HEK293T (cell line): ENCODE measurements at regions not wholly inside any gene's neighbourhood (a gene's known extent, or its start where the extent isn't known, plus 50 kb on each side); places are given as distances from the start of the nearest gene placed in this dataset.

Experiments
- CTCF ChIA-PET: fragments of 350-600 bp; formaldehyde crosslinking; extraction: SDS; loops from one replicate; lab custom pipeline; 2021; ENCODE audit warnings: antibody characterized with exemption, inconsistent platforms; lab: Yijun Ruan, JAX
- POLR2A ChIA-PET: fragments of 350-600 bp; formaldehyde crosslinking; extraction: SDS; loops from one replicate; lab custom pipeline; 2020; ENCODE audit warnings: antibody characterized with exemption, inconsistent platforms; lab: Yijun Ruan, JAX
- DNase-seq: peaks from one replicate; pipeline ENCODE4 v3.0.0; 2012; ENCODE audit warnings: mixed read lengths; ENCODE audit errors: extremely low spot score
- ARNT ChIP-seq: fragments of 450-650 bp; IDR thresholded peaks from 2 replicates; pipeline ENCODE4 v1.6.1; 2017; ENCODE audit warnings: mild to moderate bottlenecking
- BHLHE40 ChIP-seq: fragments of 450-650 bp; IDR thresholded peaks from 2 replicates; pipeline ENCODE4 v1.6.1; 2016; ENCODE audit warnings: mild to moderate bottlenecking, moderate library complexity, borderline replicate concordance
- CTBP1 ChIP-seq: fragments of 450-650 bp; IDR thresholded peaks from 2 replicates; pipeline ENCODE4 v1.6.1; 2016; ENCODE audit warnings: borderline replicate concordance
- ELF4 ChIP-seq: fragments of 450-650 bp; IDR thresholded peaks from 2 replicates; pipeline ENCODE4 v1.6.1; 2017; ENCODE audit warnings: antibody characterized with exemption
- FOXA1 ChIP-seq: fragments of 450-650 bp; IDR thresholded peaks from 2 replicates; pipeline ENCODE4 v1.6.1; 2016; ENCODE audit warnings: mild to moderate bottlenecking
- FOXK2 ChIP-seq: fragments of 450-650 bp; IDR thresholded peaks from 2 replicates; pipeline ENCODE4 v1.6.1; 2016; ENCODE audit warnings: mild to moderate bottlenecking
- FOXM1 ChIP-seq: fragments of 450-650 bp; IDR thresholded peaks from 2 replicates; pipeline ENCODE4 v1.6.1; 2017; ENCODE audit warnings: mild to moderate bottlenecking, borderline replicate concordance
- HDGF ChIP-seq: fragments of 450-650 bp; IDR thresholded peaks from 2 replicates; pipeline ENCODE4 v1.6.1; 2017; ENCODE audit warnings: antibody characterized with exemption, borderline replicate concordance
- L3MBTL2 ChIP-seq: fragments of 450-650 bp; conservative IDR thresholded peaks from 2 replicates; pipeline ENCODE4 v1.6.1; 2016; ENCODE audit warnings: mild to moderate bottlenecking
- LEF1 ChIP-seq: fragments of 450-650 bp; IDR thresholded peaks from 2 replicates; pipeline ENCODE4 v1.6.1; 2017; ENCODE audit warnings: mild to moderate bottlenecking, borderline replicate concordance
- NFRKB ChIP-seq: fragments of 450-650 bp; IDR thresholded peaks from 2 replicates; pipeline ENCODE4 v1.6.1; 2016; ENCODE audit warnings: mild to moderate bottlenecking, moderate library complexity
- SP1 ChIP-seq: fragments of 450-650 bp; IDR thresholded peaks from 2 replicates; pipeline ENCODE4 v1.6.1; 2017
- SUZ12 ChIP-seq: fragments of 450-650 bp; IDR thresholded peaks from 2 replicates; pipeline ENCODE4 v1.6.1; 2016; ENCODE audit warnings: mild to moderate bottlenecking
- TARDBP ChIP-seq: fragments of 450-650 bp; IDR thresholded peaks from 2 replicates; pipeline ENCODE4 v1.6.1; 2016
- ZNF384 ChIP-seq: fragments of 450-650 bp; IDR thresholded peaks from 2 replicates; pipeline ENCODE4 v1.6.1; 2016
- TF ChIP-seq, protein P1 (sequence below): fragments of 450-650 bp; IDR thresholded peaks from 2 replicates; pipeline ENCODE4 v1.6.1; 2016

DNA sequence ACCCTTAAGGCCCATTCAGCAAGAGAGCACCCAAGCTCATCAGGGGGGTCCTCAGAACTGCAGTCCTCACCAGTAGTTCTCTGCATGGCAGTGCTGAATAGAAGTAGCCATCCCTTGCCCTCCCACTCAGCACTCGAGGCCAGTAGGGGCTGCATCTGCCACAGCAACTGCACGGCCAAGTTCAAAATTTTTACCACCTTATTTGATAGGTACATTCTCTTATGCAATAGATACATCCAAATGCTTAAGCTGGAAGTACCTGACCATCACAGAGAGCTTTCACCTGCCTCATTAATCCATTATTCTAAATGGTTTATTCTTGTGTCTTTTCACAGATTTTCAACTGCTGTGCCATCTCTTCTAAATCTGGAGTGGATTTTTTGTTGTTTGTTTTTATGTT, 1307.4 kb downstream of the SLITRK5 start:
- TF ChIP-seq SUZ12, result no peak
- no peak for TF ChIP-seq ZNF384
- no peak for TF ChIP-seq NFRKB
- POLR2A ChIA-PET, result no interaction called here
- CTCF ChIA-PET, result no interaction called here
- no peak for DNase-seq

DNA sequence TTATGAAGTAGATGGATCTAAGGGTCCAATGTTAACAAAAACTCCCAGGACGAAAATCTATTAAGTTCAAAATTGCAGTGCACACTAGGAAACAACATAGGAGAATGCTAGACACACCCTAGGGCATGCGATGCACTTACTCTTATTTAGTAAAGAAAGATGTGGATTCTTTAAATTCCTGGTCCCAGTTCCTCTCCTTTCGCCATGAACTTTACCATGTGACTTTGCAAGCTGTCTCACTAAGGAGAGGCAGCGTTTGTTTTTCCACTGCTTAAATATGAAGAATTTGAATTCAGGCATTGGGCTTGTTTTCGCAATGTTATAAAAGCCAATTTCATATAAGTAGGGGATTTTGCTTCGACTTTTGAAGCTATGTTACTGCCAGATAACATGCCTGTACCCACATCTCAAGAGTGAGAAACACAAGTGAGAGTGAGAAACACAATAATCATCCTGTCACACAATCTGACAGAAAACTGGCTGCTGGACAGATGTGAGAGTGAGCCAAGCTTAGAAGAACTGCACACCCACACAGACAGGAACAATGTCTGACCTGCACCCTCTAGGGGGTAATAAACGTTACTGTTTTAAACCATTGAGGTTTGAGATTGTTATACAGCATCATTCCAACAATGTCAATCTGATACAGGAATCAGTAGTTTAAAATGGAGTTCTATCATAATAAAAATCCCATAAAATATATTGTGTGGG, 1308.4 kb downstream of the SLITRK5 start:
- ChIA-PET POLR2A (no interaction called here), CTCF (no interaction called here)
- TF ChIP-seq SP1 (no peak), BHLHE40 (no peak), FOXA1 (no peak), FOXM1 (no peak), ELF4 (no peak), LEF1 (no peak), ARNT (no peak), SUZ12 (no peak), CTBP1 (no peak), ZNF384 (no peak), FOXK2 (no peak), NFRKB (no peak), HDGF (no peak), TARDBP (no peak), L3MBTL2 (no peak)
- TF ChIP-seq, protein P1, sequence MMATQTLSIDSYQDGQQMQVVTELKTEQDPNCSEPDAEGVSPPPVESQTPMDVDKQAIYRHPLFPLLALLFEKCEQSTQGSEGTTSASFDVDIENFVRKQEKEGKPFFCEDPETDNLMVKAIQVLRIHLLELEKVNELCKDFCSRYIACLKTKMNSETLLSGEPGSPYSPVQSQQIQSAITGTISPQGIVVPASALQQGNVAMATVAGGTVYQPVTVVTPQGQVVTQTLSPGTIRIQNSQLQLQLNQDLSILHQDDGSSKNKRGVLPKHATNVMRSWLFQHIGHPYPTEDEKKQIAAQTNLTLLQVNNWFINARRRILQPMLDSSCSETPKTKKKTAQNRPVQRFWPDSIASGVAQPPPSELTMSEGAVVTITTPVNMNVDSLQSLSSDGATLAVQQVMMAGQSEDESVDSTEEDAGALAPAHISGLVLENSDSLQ, result no peak
- DNase-seq, result peak; percentile 20

DNA sequence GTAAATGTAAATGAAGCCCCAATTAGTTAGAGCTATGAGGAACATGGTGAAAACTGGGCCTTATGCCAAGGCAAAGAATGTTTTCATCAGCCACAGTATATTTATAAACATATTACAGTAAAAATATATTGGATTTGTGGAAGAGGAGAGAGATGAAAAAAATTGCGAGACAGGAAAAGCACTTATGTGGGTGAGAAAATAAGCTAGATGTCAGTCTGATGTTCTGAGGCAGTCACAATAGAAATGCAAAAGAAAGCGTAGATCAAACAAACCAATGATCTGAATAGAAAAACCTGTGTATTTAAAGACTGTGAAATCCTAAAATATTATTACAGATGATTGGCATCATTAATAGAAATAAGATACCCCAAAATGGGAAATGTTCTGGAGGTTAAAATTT, 1332.5 kb downstream of the SLITRK5 start:
- ChIA-PET POLR2A (no interaction called here), CTCF (no interaction called here)
- no peak for DNase-seq
- TF ChIP-seq CTBP1, result no peak
- no peak for TF ChIP-seq SP1

DNA sequence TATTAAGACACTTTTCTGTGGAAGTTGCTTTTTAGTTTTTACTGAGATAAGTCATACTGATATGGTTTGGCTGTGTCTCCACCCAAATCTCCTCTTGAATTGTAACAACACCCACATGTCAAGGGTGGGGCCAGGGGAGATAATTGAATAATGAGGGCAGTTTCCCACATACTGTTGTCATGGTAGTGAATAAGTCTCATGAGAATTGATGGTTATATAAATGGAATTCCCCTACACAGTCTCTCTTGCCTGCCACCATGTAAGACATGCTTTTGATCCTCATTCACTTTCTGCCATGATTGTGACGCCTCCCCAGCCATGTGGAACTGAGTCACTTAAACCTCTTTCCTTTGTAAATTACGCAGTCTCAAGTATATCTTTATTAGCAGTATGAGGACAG, 1340.4 kb downstream of the SLITRK5 start:
- POLR2A ChIA-PET, result no interaction called here
- CTCF ChIA-PET, result no interaction called here
- DNase-seq, result no peak
- TF ChIP-seq SP1 (no peak), L3MBTL2 (no peak), BHLHE40 (no peak), FOXA1 (no peak), LEF1 (no peak), TARDBP (no peak), FOXK2 (no peak), HDGF (no peak), ARNT (no peak), CTBP1 (no peak)

DNA sequence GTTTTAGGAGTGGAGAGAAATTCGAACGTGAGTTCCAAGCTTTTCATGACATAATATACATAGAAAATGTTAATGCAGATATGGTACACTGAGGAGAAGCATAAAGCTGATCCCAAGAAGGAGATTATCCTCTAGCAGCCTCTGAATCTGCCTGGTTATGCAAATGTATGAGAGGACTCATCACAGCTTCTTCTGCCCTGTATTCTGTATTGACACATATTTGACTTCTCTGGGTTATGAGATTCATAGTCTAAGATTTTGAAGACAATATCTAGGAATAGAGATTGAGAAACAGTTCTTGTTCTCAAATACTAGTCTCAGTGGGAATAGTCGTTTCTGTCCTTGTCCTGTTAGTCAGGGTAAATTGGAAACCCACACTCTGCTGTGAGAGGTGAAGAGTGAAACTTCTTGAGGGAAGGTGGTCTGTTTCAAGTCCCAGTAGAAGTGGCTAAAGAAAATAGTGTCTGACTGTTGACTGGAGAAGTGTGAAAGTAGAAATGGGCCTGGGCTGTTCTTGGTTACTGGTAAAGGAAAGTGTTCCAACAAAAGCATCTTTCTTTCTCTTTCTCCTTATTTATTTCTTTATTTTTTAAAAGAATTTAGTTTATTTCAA, 1356.6 kb downstream of the SLITRK5 start:
- DNase-seq, result no peak
- ChIA-PET CTCF (no interaction called here), POLR2A (no interaction called here)
- TF ChIP-seq, protein P1, result no peak
- TF ChIP-seq TARDBP, result no peak
- TF ChIP-seq FOXK2, result no peak
- TF ChIP-seq CTBP1, result no peak
- no peak for TF ChIP-seq FOXA1
- TF ChIP-seq HDGF, result no peak
- no peak for TF ChIP-seq SP1
- TF ChIP-seq ELF4, result no peak
- TF ChIP-seq LEF1, result no peak
- TF ChIP-seq L3MBTL2, result no peak
- TF ChIP-seq SUZ12, result no peak
- no peak for TF ChIP-seq ARNT

DNA sequence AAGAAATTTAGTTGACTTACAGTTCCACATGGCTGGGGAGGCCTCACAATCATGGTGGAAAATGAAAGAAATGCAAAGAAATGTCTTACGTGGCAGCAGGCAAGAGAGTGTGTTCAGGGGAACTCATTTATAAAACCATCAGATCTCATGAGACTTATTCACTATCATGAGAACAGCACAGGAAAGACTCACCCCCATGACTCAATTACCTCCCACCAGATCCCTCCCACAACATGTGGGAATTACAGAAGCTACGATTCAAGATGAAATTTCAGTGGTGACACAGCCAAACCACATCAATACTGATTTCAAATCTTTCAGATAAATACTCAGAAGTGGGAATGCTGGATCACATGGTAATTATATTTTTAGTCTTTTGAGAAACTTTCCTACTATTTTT, 1357.9 kb downstream of the SLITRK5 start:
- CTCF ChIA-PET, result no interaction called here
- no peak for DNase-seq
- POLR2A ChIA-PET, result no interaction called here
- no peak for TF ChIP-seq ZNF384
- no peak for TF ChIP-seq CTBP1

DNA sequence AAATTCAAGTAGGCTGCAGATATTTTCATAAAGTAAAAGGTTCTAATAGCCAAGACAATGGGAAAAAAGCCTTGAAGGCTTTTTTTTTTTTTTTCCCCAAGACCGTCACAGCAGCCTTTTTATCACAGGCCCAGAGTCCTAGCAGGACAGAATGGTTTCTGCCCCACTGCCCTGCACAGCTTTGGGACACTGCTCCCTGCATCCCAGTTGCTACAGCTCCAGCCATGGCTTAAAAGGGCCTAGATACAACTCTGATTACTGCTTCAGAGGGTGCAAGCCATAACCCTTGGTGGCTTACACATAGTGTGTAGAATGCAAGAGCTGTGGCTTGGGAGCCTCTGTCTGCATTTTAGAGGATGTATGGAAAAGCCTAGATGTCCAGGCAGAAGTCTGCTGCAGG, 1362.8 kb downstream of the SLITRK5 start:
- TF ChIP-seq ARNT (no peak), FOXM1 (no peak), ELF4 (no peak), LEF1 (no peak), ZNF384 (no peak), FOXA1 (no peak), CTBP1 (no peak), HDGF (no peak), SP1 (no peak), SUZ12 (no peak), BHLHE40 (no peak), TARDBP (no peak), FOXK2 (no peak), L3MBTL2 (no peak)
- TF ChIP-seq, protein P1, result no peak
- no peak for DNase-seq
- POLR2A ChIA-PET, result no interaction called here
- CTCF ChIA-PET, result no interaction called here
